WERI-Rb-1 (cell line): ENCODE measurements at regions not wholly inside any gene's neighbourhood (a gene's known extent, or its start where the extent isn't known, plus 50 kb on each side); places are given as distances from the start of the nearest gene placed in this dataset.

ENCODE experiments used
- DNase-seq: peaks from one replicate; pipeline ENCODE4 v3.0.0-alpha.2; 2020
- H3K27ac ChIP-seq: fragments of 250-450 bp; sonication (Bioruptor Pico); 2 replicates; pipeline ENCODE4 v1.5.1; 2020; ENCODE audit warnings: mild to moderate bottlenecking, moderate library complexity
- H3K27me3 ChIP-seq: fragments of 250-450 bp; sonication (Bioruptor Pico); 2 replicates; pipeline ENCODE4 v1.5.1; 2021; ENCODE audit warnings: mild to moderate bottlenecking, low read depth, moderate library complexity; ENCODE audit not compliant: insufficient read depth, severe bottlenecking
- H3K36me3 ChIP-seq: fragments of 250-450 bp; sonication (Bioruptor Pico); 2 replicates; pipeline ENCODE4 v1.5.1; 2020; ENCODE audit warnings: mild to moderate bottlenecking, moderate library complexity
- H3K4me3 ChIP-seq: 2 replicates; pipeline ENCODE4 v1.5.1; 2011; ENCODE audit warnings: low read depth, mild to moderate bottlenecking, control low read depth, low read length
- H3K9me3 ChIP-seq: fragments of 250-450 bp; sonication (Bioruptor Pico); 2 replicates; pipeline ENCODE4 v1.5.1; 2021; ENCODE audit warnings: mild to moderate bottlenecking, moderate library complexity; ENCODE audit not compliant: severe bottlenecking
- TF ChIP-seq, protein P1 (sequence below): IDR thresholded peaks from 2 replicates; pipeline ENCODE4 v1.5.1; 2011; ENCODE audit warnings: low read depth, mild to moderate bottlenecking, control low read depth, inconsistent platforms, low read length

DNA sequence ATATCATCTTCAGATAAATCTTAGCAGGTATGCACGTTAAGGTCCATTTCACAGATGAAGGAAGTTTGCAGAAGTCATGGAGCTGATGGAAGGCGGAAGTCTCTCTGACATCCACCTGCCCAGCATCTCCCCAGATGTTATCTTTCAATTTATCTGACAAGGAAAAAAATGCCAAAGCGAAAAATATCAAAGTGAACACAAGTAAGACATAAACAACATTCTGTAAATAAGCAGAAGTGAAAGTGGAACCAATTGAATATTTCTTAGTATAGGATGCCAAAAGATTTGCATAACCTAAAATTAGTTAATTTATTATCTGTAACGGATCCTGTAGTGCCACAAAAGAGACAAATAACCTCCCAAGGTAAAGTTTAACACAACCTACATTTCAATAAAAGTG, 73.6 kb upstream of the NEBL start:
- H3K27ac ChIP-seq: no peak overlapping the region

DNA sequence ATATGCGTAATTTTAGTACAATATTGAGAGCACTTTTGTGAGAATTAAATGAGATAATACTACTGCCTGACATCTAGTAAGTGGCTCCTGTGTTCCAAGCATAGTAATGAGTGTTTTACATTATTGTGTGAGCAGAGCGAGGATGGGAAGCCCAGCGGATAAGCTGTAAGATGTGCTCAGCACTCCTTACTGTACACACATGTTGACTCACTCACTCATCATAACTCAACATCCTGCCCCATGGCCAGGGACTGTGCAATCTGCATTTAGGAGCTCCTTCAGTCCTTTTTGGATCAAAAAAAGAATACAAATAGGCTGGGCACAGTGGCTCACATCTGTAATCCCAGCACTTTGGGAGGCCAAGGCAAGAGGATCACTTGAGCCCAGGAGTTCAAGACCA, 72.9 kb upstream of the NEBL start:
- no peak for DNase-seq
- Histone ChIP-seq H3K27me3 (no peaks in the 10 kb centered on the region), H3K36me3 (no peaks in the 10 kb centered on the region), H3K4me3 (no peak overlapping the region), H3K27ac (no peak overlapping the region), H3K9me3 (no peaks in the 10 kb centered on the region)
- TF ChIP-seq, protein P1, sequence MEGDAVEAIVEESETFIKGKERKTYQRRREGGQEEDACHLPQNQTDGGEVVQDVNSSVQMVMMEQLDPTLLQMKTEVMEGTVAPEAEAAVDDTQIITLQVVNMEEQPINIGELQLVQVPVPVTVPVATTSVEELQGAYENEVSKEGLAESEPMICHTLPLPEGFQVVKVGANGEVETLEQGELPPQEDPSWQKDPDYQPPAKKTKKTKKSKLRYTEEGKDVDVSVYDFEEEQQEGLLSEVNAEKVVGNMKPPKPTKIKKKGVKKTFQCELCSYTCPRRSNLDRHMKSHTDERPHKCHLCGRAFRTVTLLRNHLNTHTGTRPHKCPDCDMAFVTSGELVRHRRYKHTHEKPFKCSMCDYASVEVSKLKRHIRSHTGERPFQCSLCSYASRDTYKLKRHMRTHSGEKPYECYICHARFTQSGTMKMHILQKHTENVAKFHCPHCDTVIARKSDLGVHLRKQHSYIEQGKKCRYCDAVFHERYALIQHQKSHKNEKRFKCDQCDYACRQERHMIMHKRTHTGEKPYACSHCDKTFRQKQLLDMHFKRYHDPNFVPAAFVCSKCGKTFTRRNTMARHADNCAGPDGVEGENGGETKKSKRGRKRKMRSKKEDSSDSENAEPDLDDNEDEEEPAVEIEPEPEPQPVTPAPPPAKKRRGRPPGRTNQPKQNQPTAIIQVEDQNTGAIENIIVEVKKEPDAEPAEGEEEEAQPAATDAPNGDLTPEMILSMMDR: no peak

More for the DNA sequence above, 73.6 kb upstream of the NEBL start:
- TF ChIP-seq, protein P1: no peak
- no peak for DNase-seq
- no peaks in the 10 kb centered on the region for H3K27me3 ChIP-seq
- no peaks in the 10 kb centered on the region for H3K36me3 ChIP-seq
- H3K4me3 ChIP-seq: no peak overlapping the region
- H3K9me3 ChIP-seq: no peaks in the 10 kb centered on the region

DNA sequence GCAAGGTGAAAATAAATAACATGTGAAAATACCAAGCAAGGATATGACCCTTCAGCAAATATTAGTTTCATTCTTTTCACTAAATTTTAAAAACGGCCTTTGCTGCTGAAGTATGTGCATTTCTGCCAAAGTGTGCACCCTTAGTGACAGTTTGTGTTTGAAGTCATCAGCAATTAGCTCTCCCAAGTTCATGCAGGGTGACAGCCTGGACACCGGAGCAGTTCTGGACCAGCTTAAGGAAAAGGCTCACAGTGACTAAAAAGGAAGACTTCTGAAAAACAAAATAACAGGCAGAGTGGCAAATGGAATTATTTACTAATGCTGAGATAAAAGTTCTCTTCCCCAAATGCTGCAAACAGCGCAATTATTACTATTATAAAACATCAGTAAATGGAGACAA, 69.3 kb upstream of the NEBL start:
- Histone ChIP-seq H3K4me3 (no peak overlapping the region), H3K27me3 (no peaks in the 10 kb centered on the region), H3K9me3 (no peaks in the 10 kb centered on the region), H3K27ac (no peak overlapping the region), H3K36me3 (no peaks in the 10 kb centered on the region)
- DNase-seq: no peak
- TF ChIP-seq, protein P1: no peak

DNA sequence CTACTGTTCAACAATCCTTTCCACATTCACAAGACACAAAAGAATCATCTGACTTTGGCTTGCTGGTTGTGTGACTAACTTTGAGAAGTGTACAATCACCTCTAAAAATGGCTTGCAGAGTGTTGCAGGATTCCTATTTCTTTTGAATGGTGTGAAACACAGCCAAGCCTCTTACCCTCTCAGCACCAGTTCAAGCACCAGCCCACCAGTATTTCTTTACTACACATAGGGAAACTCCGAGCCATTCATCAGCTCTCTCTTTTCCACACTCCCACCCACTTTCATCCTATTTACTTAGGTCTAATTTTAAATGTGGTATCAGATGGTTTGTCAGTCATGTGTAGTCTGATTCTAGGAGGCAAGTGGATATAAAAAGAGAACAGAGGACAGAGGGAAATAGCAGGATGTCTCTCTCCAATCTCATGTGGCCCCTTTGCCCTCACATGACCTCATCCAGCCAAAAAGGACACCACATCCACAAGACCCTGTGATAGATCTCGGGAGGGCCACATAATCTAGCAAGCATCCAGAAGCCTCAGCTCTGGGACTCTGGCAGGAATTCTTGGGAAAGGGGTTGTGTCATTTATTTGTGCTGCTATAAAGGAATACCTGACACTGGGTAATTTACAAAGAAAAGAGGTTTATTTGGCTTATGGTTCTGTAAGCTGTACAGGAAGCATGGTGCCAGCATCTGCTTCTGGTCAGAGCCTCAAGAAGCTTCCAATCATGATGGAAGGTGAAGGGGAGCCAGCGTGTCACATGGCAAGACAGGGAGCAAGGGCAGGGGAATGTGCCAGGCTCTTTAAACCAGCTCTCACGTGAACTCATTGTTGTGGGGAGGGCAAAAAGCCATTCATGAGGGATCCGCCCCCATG, 66.8 kb upstream of the NEBL start:
- TF ChIP-seq, protein P1: no peak
- no peak for DNase-seq
- Histone ChIP-seq H3K36me3 (no peaks in the 10 kb centered on the region), H3K27me3 (no peaks in the 10 kb centered on the region), H3K27ac (no peak overlapping the region), H3K9me3 (no peaks in the 10 kb centered on the region), H3K4me3 (no peak overlapping the region)

DNA sequence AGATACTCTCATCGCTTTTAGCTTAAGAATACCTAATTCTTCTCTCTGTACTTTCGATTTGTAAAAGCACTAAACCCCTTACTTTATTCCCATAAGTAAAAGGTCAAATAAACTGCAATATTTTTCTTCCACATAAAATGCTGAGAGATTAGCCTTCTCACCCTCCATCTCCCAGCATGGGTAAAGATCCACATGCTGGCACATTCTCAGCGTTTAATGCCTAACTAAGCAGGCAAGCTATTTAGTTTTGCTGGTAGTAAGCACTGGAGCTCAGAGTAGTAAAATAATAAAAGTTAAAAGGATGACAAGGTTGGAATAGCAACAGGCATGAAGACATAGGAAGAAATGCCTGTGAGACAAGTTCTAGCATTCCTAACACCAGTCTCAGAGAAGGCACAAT, 65.9 kb upstream of the NEBL start:
- DNase-seq: no peak
- TF ChIP-seq, protein P1: no peak
- Histone ChIP-seq H3K27ac (no peak overlapping the region), H3K9me3 (no peaks in the 10 kb centered on the region), H3K4me3 (no peak overlapping the region), H3K36me3 (no peaks in the 10 kb centered on the region), H3K27me3 (no peaks in the 10 kb centered on the region)

- no peak for DNase-seq
- Histone ChIP-seq H3K36me3 (no peaks in the 10 kb centered on the region), H3K4me3 (no peak overlapping the region), H3K27me3 (no peaks in the 10 kb centered on the region), H3K27ac (no peak overlapping the region), H3K9me3 (no peaks in the 10 kb centered on the region)
- TF ChIP-seq, protein P1: no peak
These were observed 65.1 kb upstream of the NEBL start for GRCh38 chr10:20962165-20962564.
